OCI-LY1 (cell line): ENCODE measurements at regions not wholly inside any gene's neighbourhood (a gene's known extent, or its start where the extent isn't known, plus 50 kb on each side); places are given as distances from the start of the nearest gene placed in this dataset.

ENCODE experiments used
- H2AFZ ChIP-seq: fragments of 200-600 bp; sonication (generic), shearing (Covaris generic); 2 replicates; pipeline ENCODE4 v1.6.0; 2014; ENCODE audit warnings: antibody characterized with exemption, mild to moderate bottlenecking, low read length
- H3F3A ChIP-seq: fragments of 200-600 bp; sonication (generic), shearing (Covaris generic); 2 replicates; pipeline ENCODE4 v1.6.0; 2014; ENCODE audit warnings: mild to moderate bottlenecking, antibody characterized with exemption, low read length, moderate library complexity; ENCODE audit not compliant: insufficient read depth
- H3K27ac ChIP-seq: fragments of 200-600 bp; sonication (generic); 2 replicates; pipeline ENCODE4 v1.5.1; 2014; ENCODE audit warnings: low read length, mixed run types, mild to moderate bottlenecking, low read depth; ENCODE audit not compliant: poor library complexity, severe bottlenecking
- H3K27me3 ChIP-seq: fragments of 200-600 bp; sonication (generic); 2 replicates; pipeline ENCODE4 v1.6.0; 2014; ENCODE audit warnings: antibody characterized with exemption, mild to moderate bottlenecking, low read length, moderate library complexity; ENCODE audit not compliant: insufficient read depth
- H3K36me3 ChIP-seq: fragments of 200-600 bp; sonication (generic); 2 replicates; pipeline ENCODE4 v1.6.1; 2014; ENCODE audit warnings: mild to moderate bottlenecking, antibody characterized with exemption, low read length, moderate library complexity, mixed read lengths; ENCODE audit not compliant: insufficient read depth
- H3K4me1 ChIP-seq: fragments of 200-600 bp; sonication (generic); 2 replicates; pipeline ENCODE4 v1.5.1; 2014; ENCODE audit warnings: mild to moderate bottlenecking, low read length, moderate library complexity; ENCODE audit not compliant: insufficient read depth, severe bottlenecking
- H3K4me2 ChIP-seq: fragments of 200-600 bp; sonication (generic), shearing (Covaris generic); 2 replicates; pipeline ENCODE4 v1.6.1; 2014; ENCODE audit warnings: low read length
- H3K4me3 ChIP-seq: fragments of 200-600 bp; sonication (generic); 2 replicates; pipeline ENCODE4 v1.5.1; 2014; ENCODE audit warnings: low read length, low read depth, mild to moderate bottlenecking, mixed read lengths; ENCODE audit not compliant: poor library complexity, severe bottlenecking
- H3K79me2 ChIP-seq: fragments of 200-600 bp; shearing (Covaris generic); 2 replicates; pipeline ENCODE4 v1.6.1; 2016; ENCODE audit warnings: mixed run types, low read length, mixed read lengths; ENCODE audit not compliant: insufficient read depth
- H3K9ac ChIP-seq: fragments of 200-600 bp; sonication (generic), shearing (Covaris generic); 2 replicates; pipeline ENCODE4 v1.6.1; 2014; ENCODE audit warnings: mild to moderate bottlenecking, low read length, mixed read lengths
- H3K9me2 ChIP-seq: fragments of 200-600 bp; sonication (generic), shearing (Covaris generic); 2 replicates; pipeline ENCODE4 v1.6.1; 2014; ENCODE audit warnings: low read depth, mild to moderate bottlenecking, low read length, mixed read lengths
- H3K9me3 ChIP-seq: fragments of 200-600 bp; shearing (Covaris generic); 2 replicates; pipeline ENCODE4 v1.6.1; 2014; ENCODE audit warnings: low read length, mixed read lengths
- H4K20me1 ChIP-seq: fragments of 200-600 bp; sonication (generic), shearing (Covaris generic); 2 replicates; pipeline ENCODE4 v1.6.0; 2016; ENCODE audit warnings: mild to moderate bottlenecking, low read length; ENCODE audit not compliant: insufficient read depth
- CTCF ChIP-seq: fragments of 200-600 bp; sonication (generic), shearing (Covaris generic); IDR thresholded peaks from 2 replicates; pipeline ENCODE4 v1.5.1; 2017; ENCODE audit warnings: mild to moderate bottlenecking, antibody characterized with exemption, low read length, moderate library complexity, mixed read lengths
- EZH2 ChIP-seq: fragments of 200-600 bp; sonication (generic), shearing (Covaris generic); IDR thresholded peaks from 2 replicates; pipeline ENCODE4 v1.8.0; 2017; ENCODE audit warnings: borderline replicate concordance, mixed run types, mild to moderate bottlenecking, antibody characterized with exemption, low read length, moderate library complexity, mixed read lengths

- Histone ChIP-seq H3K4me2 (no peak overlapping the region), H4K20me1 (no peaks in the 10 kb centered on the region), H3K9me2 (no peaks in the 10 kb centered on the region), H2AFZ (no peak overlapping the region), H3K9me3 (no peaks in the 10 kb centered on the region), H3K27me3 (no peaks in the 10 kb centered on the region), H3K4me1 (no peaks in the 10 kb centered on the region), H3F3A (no peaks in the 10 kb centered on the region), H3K9ac (no peak overlapping the region), H3K4me3 (no peak overlapping the region), H3K79me2 (no peaks in the 10 kb centered on the region), H3K27ac (no peak overlapping the region), H3K36me3 (no peaks in the 10 kb centered on the region)
- TF ChIP-seq CTCF (no peak), EZH2 (no peak)
Observed at GRCh38 chr7:68446183-68446582, 1152.1 kb upstream of the AUTS2 start.

- H3K27me3 ChIP-seq, result no peaks in the 10 kb centered on the region
- no peaks in the 10 kb centered on the region for H3K9me2 ChIP-seq
- no peaks in the 10 kb centered on the region for H4K20me1 ChIP-seq
- H3K4me1 ChIP-seq, result no peaks in the 10 kb centered on the region
- no peak overlapping the region for H3K27ac ChIP-seq
- no peaks in the 10 kb centered on the region for H3K79me2 ChIP-seq
- no peak overlapping the region for H2AFZ ChIP-seq
- H3K4me2 ChIP-seq, result no peak overlapping the region
- TF ChIP-seq EZH2 (no peak), CTCF (no peak)
- no peak overlapping the region for H3K9ac ChIP-seq
- H3K4me3 ChIP-seq, result no peak overlapping the region
- H3K36me3 ChIP-seq, result no peaks in the 10 kb centered on the region
- no peaks in the 10 kb centered on the region for H3K9me3 ChIP-seq
- H3F3A ChIP-seq, result no peaks in the 10 kb centered on the region
Observed at GRCh38 chr7:68449099-68449498, 1149.2 kb upstream of the AUTS2 start.

- no peaks in the 10 kb centered on the region for H4K20me1 ChIP-seq
- no peak overlapping the region for H2AFZ ChIP-seq
- H3K4me2 ChIP-seq, result no peak overlapping the region
- TF ChIP-seq EZH2, result no peak
- TF ChIP-seq CTCF, result no peak
- H3F3A ChIP-seq, result no peaks in the 10 kb centered on the region
- H3K79me2 ChIP-seq, result no peaks in the 10 kb centered on the region
- no peak overlapping the region for H3K4me3 ChIP-seq
- no peak overlapping the region for H3K27ac ChIP-seq
- no peaks in the 10 kb centered on the region for H3K4me1 ChIP-seq
- H3K9ac ChIP-seq, result no peak overlapping the region
- no peaks in the 10 kb centered on the region for H3K9me3 ChIP-seq
- H3K9me2 ChIP-seq, result no peaks in the 10 kb centered on the region
- no peaks in the 10 kb centered on the region for H3K36me3 ChIP-seq
- H3K27me3 ChIP-seq, result no peaks in the 10 kb centered on the region
Observed at GRCh38 chr7:68449816-68450215, 1148.5 kb upstream of the AUTS2 start.
